SK-N-SH (cell line): ENCODE measurements at regions not wholly inside any gene's neighbourhood (a gene's known extent, or its start where the extent isn't known, plus 50 kb on each side); places are given as distances from the start of the nearest gene placed in this dataset.

ENCODE experiments used
- EP300 ChIP-seq, 2 experiments: IDR thresholded peaks; 2 replicates each; pipeline versions ENCODE4 v1.4.0 to v1.6.1; 2012; ENCODE audit warnings: borderline replicate concordance in 1 of 2, low read depth in 1 of 2, low read length in 1 of 2
- TF ChIP-seq, protein P1 (sequence below): fragments of 200-600 bp; sonication (generic); IDR thresholded peaks from 2 replicates; pipeline ENCODE4 v1.6.1; 2017; ENCODE audit warnings: antibody characterized with exemption, mild to moderate bottlenecking, moderate library complexity

DNA sequence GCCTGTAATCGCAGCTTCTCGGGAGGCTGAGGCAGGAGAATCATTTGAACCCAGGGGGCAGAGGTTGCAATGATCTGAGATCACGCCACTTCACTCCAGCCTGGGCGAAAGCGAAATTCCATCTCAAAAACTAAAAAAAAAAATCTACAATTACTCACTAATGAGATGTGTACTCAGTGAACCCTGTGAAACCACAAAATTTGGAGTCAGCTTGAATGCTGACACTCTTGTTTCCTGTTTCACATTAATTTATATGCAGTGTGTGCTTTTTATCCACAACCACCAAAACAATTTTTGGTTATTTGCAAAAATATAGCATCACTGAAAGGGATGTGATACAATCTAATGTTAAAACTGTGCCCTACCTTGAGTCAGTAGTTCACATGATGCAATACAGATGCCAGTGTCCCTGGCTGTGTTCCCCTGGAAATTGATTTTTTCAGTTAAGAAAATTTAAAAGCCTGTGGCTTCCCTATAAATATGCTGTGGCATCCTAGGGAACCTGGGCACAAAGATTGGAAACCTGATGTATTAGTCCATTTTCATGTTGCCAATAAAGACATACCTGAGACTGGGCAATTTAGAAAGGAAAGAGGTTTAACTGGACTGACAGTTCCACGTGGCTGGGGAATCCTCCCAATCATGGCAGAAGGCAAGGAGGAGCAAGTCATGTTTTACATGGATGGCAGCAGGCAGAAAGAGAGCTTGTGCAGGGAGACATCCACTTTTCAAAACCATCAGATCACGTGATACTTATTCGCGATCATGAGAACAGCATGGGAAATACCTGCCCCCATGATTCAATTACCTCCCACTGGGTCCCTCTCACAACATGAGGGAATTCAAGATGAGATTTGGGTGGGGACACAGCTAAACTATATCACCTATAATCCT is 337.5 kb upstream of the NT5C1B start:
- TF ChIP-seq, protein P1, sequence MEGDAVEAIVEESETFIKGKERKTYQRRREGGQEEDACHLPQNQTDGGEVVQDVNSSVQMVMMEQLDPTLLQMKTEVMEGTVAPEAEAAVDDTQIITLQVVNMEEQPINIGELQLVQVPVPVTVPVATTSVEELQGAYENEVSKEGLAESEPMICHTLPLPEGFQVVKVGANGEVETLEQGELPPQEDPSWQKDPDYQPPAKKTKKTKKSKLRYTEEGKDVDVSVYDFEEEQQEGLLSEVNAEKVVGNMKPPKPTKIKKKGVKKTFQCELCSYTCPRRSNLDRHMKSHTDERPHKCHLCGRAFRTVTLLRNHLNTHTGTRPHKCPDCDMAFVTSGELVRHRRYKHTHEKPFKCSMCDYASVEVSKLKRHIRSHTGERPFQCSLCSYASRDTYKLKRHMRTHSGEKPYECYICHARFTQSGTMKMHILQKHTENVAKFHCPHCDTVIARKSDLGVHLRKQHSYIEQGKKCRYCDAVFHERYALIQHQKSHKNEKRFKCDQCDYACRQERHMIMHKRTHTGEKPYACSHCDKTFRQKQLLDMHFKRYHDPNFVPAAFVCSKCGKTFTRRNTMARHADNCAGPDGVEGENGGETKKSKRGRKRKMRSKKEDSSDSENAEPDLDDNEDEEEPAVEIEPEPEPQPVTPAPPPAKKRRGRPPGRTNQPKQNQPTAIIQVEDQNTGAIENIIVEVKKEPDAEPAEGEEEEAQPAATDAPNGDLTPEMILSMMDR = no peak
- no peak for TF ChIP-seq EP300 (IDR thresholded peaks at IDR 0.05; ENCODE audit: borderline replicate concordance in 1 of 2, low read depth in 1 of 2, low read length in 1 of 2)
